ENCODE measurements at regions not wholly inside any gene's neighbourhood (a gene's known extent, or its start where the extent isn't known, plus 50 kb on each side); places are given as distances from the start of the nearest gene placed in this dataset.

DNA sequence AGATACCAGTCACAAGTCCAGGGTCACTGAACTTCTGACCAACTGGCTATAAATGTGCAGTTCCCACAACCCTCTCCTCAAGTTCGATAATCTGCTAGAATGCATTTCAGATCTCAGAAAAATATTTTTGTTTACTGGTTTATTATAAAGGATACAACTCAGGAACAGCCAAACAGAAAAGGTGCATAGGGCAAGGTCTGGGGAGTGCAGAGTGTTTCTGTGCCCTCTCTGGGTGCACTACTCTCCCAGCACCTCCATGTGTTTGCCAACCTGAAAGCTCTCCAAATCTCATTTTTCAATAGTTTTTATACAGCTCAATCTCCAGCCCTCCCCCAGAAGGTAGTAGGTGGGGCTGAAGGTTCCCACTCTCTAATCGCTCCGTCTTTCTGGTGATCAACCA is 85.2 kb downstream of the SKA1 start:
- 76 to 85% (median 81%) methylated on average over 3 of the region's 3 CpGs for WGBS, 4 donors
- H3K36me3 ChIP-seq: no peaks in the 10 kb centered on the region
- no peak for ATAC-seq
- H3K4me3 ChIP-seq: no peak overlapping the region
- no peaks in the 10 kb centered on the region for H3K4me1 ChIP-seq
- intact Hi-C loops (cut with DNase I): no loop called here
- TF ChIP-seq, protein P1, sequence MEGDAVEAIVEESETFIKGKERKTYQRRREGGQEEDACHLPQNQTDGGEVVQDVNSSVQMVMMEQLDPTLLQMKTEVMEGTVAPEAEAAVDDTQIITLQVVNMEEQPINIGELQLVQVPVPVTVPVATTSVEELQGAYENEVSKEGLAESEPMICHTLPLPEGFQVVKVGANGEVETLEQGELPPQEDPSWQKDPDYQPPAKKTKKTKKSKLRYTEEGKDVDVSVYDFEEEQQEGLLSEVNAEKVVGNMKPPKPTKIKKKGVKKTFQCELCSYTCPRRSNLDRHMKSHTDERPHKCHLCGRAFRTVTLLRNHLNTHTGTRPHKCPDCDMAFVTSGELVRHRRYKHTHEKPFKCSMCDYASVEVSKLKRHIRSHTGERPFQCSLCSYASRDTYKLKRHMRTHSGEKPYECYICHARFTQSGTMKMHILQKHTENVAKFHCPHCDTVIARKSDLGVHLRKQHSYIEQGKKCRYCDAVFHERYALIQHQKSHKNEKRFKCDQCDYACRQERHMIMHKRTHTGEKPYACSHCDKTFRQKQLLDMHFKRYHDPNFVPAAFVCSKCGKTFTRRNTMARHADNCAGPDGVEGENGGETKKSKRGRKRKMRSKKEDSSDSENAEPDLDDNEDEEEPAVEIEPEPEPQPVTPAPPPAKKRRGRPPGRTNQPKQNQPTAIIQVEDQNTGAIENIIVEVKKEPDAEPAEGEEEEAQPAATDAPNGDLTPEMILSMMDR (IDR thresholded peaks at IDR 0.05): no peak
- DNase-seq: no peak
- no peaks in the 10 kb centered on the region for H3K27me3 ChIP-seq
- H3K27ac ChIP-seq: no peak overlapping the region
- H3K9me3 ChIP-seq: no peaks in the 10 kb centered on the region

- DNase-seq (no peak), ATAC-seq (no peak)
- no peaks in the 10 kb centered on the region for H3K36me3 ChIP-seq
- TF ChIP-seq, protein P1 (IDR thresholded peaks at IDR 0.05): no peak
- TF ChIP-seq POLR2A (IDR thresholded peaks at IDR 0.05): no peak
- H3K9me3 ChIP-seq: no peaks in the 10 kb centered on the region
- intact Hi-C loops (cut with DNase I): no loop called here
- H3K27ac ChIP-seq: no peak overlapping the region
- no peaks in the 10 kb centered on the region for H3K27me3 ChIP-seq
- no peak overlapping the region for H3K4me3 ChIP-seq
- 73 to 90% (median 85%) methylated on average over 3 of the region's 3 CpGs for WGBS, 4 donors
- H3K4me1 ChIP-seq: no peaks in the 10 kb centered on the region
These were observed 85.9 kb downstream of the SKA1 start for GRCh38 chr18:50460716-50461115.

DNA sequence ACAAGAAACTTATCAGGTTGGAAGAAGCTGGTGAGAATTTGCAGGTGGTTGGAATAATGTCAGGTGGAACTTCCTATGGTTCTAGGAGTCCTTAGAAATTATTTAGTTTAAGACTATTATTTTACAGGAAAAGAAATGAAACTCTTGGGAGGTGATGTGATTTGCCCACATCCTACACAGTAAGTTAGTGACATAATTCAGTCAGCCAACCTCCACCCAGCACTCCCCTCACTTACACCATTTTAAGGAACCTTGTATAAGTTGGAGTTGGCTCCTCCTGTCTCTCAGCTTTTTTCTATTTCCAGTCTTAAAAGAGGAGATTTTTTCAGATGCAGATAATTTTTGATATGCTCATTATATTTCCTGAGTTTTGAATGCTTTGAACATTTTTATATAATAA is 86.4 kb downstream of the SKA1 start:
- no peak for DNase-seq
- Histone ChIP-seq H3K9me3 (no peaks in the 10 kb centered on the region), H3K4me1 (no peaks in the 10 kb centered on the region), H3K4me3 (no peak overlapping the region), H3K27ac (no peak overlapping the region), H3K36me3 (no peaks in the 10 kb centered on the region), H3K27me3 (no peaks in the 10 kb centered on the region)
- no peak for ATAC-seq
- intact Hi-C loops (cut with DNase I): no loop called here
- TF ChIP-seq, protein P1 (IDR thresholded peaks at IDR 0.05): no peak

DNA sequence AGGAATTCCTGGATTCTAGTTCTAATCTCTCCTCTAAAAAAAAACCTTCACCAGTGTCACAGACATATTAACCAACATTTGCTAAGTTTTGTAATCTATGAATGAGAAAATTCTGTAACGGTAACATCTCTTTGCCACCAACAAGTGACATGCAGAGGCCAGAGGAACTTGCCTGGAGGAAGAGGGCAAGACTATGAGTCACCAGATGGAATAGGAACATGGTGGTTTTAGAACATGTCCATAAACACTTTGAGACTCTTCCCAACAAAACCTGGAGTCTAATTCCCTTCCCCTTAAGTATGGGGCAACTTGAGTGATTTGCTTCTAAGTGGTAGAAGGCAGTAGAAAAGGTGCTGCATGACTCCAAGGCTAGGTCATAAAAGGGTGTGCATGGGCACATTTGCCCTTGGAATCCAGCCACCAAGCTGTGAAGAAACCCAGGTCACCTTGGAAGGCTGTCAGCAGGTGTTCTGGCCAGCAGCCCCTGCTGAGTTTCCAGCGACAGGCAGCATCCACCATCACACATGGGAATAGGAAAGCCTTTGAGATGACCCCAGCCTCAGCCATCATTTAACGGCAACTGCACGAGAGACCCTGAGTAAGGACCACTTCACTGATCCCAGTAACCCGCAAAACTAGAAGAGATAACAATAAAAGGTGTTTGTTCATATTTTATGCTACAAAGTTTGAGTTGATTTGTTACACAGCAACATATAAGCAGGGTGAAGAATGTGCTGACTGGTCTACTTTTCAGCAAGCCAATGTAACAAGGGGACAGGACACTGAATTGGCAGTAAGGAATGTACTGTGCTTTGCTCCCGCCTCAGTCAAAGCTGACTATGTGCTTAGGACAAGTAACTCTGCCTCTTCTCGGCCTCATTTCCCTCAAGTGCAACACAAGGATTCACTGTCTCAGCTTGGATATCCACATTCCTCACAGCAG is 90.6 kb downstream of the SKA1 start:
- H3K9me3 ChIP-seq: no peaks in the 10 kb centered on the region
- WGBS, 4 donors: 77 to 82% (median 79%) methylated on average over 7 of the region's 7 CpGs
- no peak overlapping the region for H3K4me3 ChIP-seq
- DNase-seq: no peak
- no peak for TF ChIP-seq POLR2A (IDR thresholded peaks at IDR 0.05)
- TF ChIP-seq, protein P1 (IDR thresholded peaks at IDR 0.05): no peak
- H3K27ac ChIP-seq: no peak overlapping the region
- ATAC-seq: no peak
- intact Hi-C loops (cut with DNase I): no loop called here
- no peaks in the 10 kb centered on the region for H3K36me3 ChIP-seq
- H3K4me1 ChIP-seq: peaks cover 0 to 7% (median 0%) of the 10 kb centered on the region in 12 donors
- no peaks in the 10 kb centered on the region for H3K27me3 ChIP-seq

All from heart left ventricle (tissue), 16 donors.